ENCODE measurements at regions not wholly inside any gene's neighbourhood (a gene's known extent, or its start where the extent isn't known, plus 50 kb on each side); places are given as distances from the start of the nearest gene placed in this dataset.

DNA sequence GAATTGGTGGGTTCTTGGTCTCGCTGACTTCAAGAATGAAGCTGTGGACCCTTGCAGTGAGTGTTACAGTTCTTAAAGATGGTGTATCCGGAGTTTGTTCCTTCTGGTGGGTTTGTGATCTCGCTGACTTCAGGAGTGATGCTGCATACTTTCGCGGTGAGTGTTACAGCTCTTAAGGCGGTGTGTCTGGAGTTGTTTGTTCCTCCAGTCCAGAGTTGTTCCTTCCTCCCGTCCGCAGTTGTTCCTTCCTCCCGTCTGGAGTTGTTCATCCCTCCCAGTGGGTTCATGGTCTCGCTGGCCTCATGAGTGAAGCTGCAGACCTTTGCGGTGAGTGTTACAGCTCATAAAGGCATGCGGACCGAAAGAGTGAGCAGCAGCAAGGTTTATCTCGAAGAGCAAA, 159.6 kb upstream of the ADAMTSL1 start:
- no peak overlapping the region for H3K9ac ChIP-seq (ENCODE audit: low read length)
- H3K4me3 ChIP-seq (ENCODE audit: control extremely low read depth in 1 of 5, extremely low read depth in 1 of 5, insufficient read depth in 1 of 5, low read depth in 2 of 5, low read length in 4 of 5) = no peak overlapping the region
- H3K4me2 ChIP-seq (replicated peaks; ENCODE audit: low read depth, low read length, poor library complexity, severe bottlenecking) = no peak overlapping the region
- no peaks in the 10 kb centered on the region for H4K20me1 ChIP-seq (ENCODE audit: control insufficient read depth, insufficient read depth, low read length, poor library complexity, severe bottlenecking)
- no peaks in the 10 kb centered on the region for H3K36me3 ChIP-seq (replicated peaks in 1 of 2; ENCODE audit: control extremely low read depth in 1 of 2, control insufficient read depth in 1 of 2, extremely low read depth in 1 of 2, insufficient read depth in 2 of 2, low read length in 1 of 2)
- no peak overlapping the region for H3K27ac ChIP-seq (ENCODE audit: low read length in 2 of 2)
- DNase-seq = no peak
- TF ChIP-seq EZH2 (IDR thresholded peaks at IDR 0.05; ENCODE audit: borderline replicate concordance, insufficient read depth, low read depth, low read length, poor library complexity, severe bottlenecking) = no peak
- TF ChIP-seq CTCF (IDR thresholded peaks at IDR 0.05) = no peak
- peaks cover 0 to 15% (median 0%) of the 10 kb centered on the region in 3 donors for H3K9me3 ChIP-seq (ENCODE audit: control extremely low read depth in 1 of 3, control insufficient read depth in 2 of 3, insufficient read depth in 1 of 3, low read length in 2 of 3)
- ChIA-PET CTCF (interaction anchor here (1.0 kb wide), 1 partner anchor 108 kb away, joined by 4 read pairs; no protein-coding TSS in a partner anchor), POLR2A (no interaction called here)
- no peaks in the 10 kb centered on the region for H3K27me3 Mint-ChIP-seq
- no peaks in the 10 kb centered on the region for H3K4me1 ChIP-seq (ENCODE audit: control insufficient read depth in 2 of 2, insufficient read depth in 2 of 2, low read length in 2 of 2)
- no peak for ATAC-seq (ENCODE audit: low read depth)
- no peaks in the 10 kb centered on the region for H3K79me2 ChIP-seq (ENCODE audit: control insufficient read depth, insufficient read depth, low read length)
- intact Hi-C loops (cut with micrococcal nuclease) = no loop called here
- H3K4me3 Mint-ChIP-seq = no peak overlapping the region
- H3K4me1 Mint-ChIP-seq = no peaks in the 10 kb centered on the region
- no peak overlapping the region for H3K27ac Mint-ChIP-seq
- H3K9me3 Mint-ChIP-seq (ENCODE audit: insufficient read depth) = peaks cover 8% of the 10 kb centered on the region
- H2AFZ ChIP-seq (ENCODE audit: insufficient read depth, low read depth, low read length, poor library complexity, severe bottlenecking) = no peak overlapping the region
- no peaks in the 10 kb centered on the region for H3K27me3 ChIP-seq (replicated peaks in 1 of 4; ENCODE audit: control extremely low read depth in 1 of 4, control insufficient read depth in 3 of 4, insufficient read depth in 4 of 4, low read length in 3 of 4)
- WGBS (ENCODE audit: insufficient coverage) = 95% methylated on average over 14 of the region's 14 CpGs

- TF ChIP-seq CTCF (IDR thresholded peaks at IDR 0.05) (no peak), EZH2 (IDR thresholded peaks at IDR 0.05; ENCODE audit: borderline replicate concordance, insufficient read depth, low read depth, low read length, poor library complexity, severe bottlenecking) (no peak)
- H3K4me1 ChIP-seq (ENCODE audit: control insufficient read depth in 2 of 2, insufficient read depth in 2 of 2, low read length in 2 of 2) = no peaks in the 10 kb centered on the region
- no peaks in the 10 kb centered on the region for H3K79me2 ChIP-seq (ENCODE audit: control insufficient read depth, insufficient read depth, low read length)
- no peak overlapping the region for H3K4me3 ChIP-seq (ENCODE audit: control extremely low read depth in 1 of 5, extremely low read depth in 1 of 5, insufficient read depth in 1 of 5, low read depth in 2 of 5, low read length in 4 of 5)
- ATAC-seq (ENCODE audit: low read depth) (no peak), DNase-seq (no peak)
- no peak overlapping the region for H3K27ac ChIP-seq (ENCODE audit: low read length in 2 of 2)
- ChIA-PET CTCF (no interaction called here), POLR2A (no interaction called here)
- no peak overlapping the region for H3K9ac ChIP-seq (ENCODE audit: low read length)
- WGBS (ENCODE audit: insufficient coverage) = no CpG with 5 or more reads among the region's 1 CpG
- Mint-ChIP-seq H3K4me1 (no peaks in the 10 kb centered on the region), H3K9me3 (ENCODE audit: insufficient read depth) (peaks cover 8% of the 10 kb centered on the region), H3K4me3 (no peak overlapping the region), H3K27ac (no peak overlapping the region), H3K27me3 (no peaks in the 10 kb centered on the region)
- H3K4me2 ChIP-seq (replicated peaks; ENCODE audit: low read depth, low read length, poor library complexity, severe bottlenecking) = no peak overlapping the region
- no peaks in the 10 kb centered on the region for H4K20me1 ChIP-seq (ENCODE audit: control insufficient read depth, insufficient read depth, low read length, poor library complexity, severe bottlenecking)
- H2AFZ ChIP-seq (ENCODE audit: insufficient read depth, low read depth, low read length, poor library complexity, severe bottlenecking) = no peak overlapping the region
- intact Hi-C loops (cut with micrococcal nuclease) = no loop called here
- no peaks in the 10 kb centered on the region for H3K36me3 ChIP-seq (replicated peaks in 1 of 2; ENCODE audit: control extremely low read depth in 1 of 2, control insufficient read depth in 1 of 2, extremely low read depth in 1 of 2, insufficient read depth in 2 of 2, low read length in 1 of 2)
- H3K27me3 ChIP-seq (replicated peaks in 1 of 4; ENCODE audit: control extremely low read depth in 1 of 4, control insufficient read depth in 3 of 4, insufficient read depth in 4 of 4, low read length in 3 of 4) = no peaks in the 10 kb centered on the region
- H3K9me3 ChIP-seq (ENCODE audit: control extremely low read depth in 1 of 3, control insufficient read depth in 2 of 3, insufficient read depth in 1 of 3, low read length in 2 of 3) = peaks cover 0 to 15% (median 0%) of the 10 kb centered on the region in 3 donors
Measured at GRCh38 chr9:18317896-18318295, 156.1 kb upstream of the ADAMTSL1 start.

All from B cell (primary cell).